Spleen (tissue), 11 donors: ENCODE measurements at regions not wholly inside any gene's neighbourhood (a gene's known extent, or its start where the extent isn't known, plus 50 kb on each side); places are given as distances from the start of the nearest gene placed in this dataset.

Experiments
- DNase-seq: peaks from one replicate; pipeline ENCODE4 v3.0.0-alpha.2; 2020
- H3K27ac ChIP-seq, 8 donors: fragments of 200-600 bp; sonication (generic) in 7 of 8; 1 replicate in 4 of 8; 2 replicates in 4 of 8; pipeline versions ENCODE4 v1.5.0 to v1.8.0; 2016 to 2021; ENCODE audit warnings: inconsistent platforms in 4 of 8, mild to moderate bottlenecking in 4 of 8, moderate library complexity in 1 of 8
- H3K27me3 ChIP-seq, 7 donors: fragments of 200-600 bp; sonication (generic) in 6 of 7; replicated peaks in 1 of 7; 1 replicate in 4 of 7; 2 replicates in 3 of 7; pipeline versions ENCODE4 v1.5.0 to v1.8.0; 2016 to 2021; ENCODE audit warnings: inconsistent platforms in 3 of 7, mild to moderate bottlenecking in 1 of 7
- H3K36me3 ChIP-seq, 6 donors: fragments of 200-600 bp; sonication (generic) in 5 of 6; 1 replicate in 4 of 6; 2 replicates in 2 of 6; pipeline versions ENCODE4 v1.5.0 to v1.8.0; 2016 to 2021; ENCODE audit warnings: inconsistent platforms in 2 of 6
- H3K4me1 ChIP-seq, 6 donors: fragments of 200-600 bp; sonication (generic) in 5 of 6; 1 replicate in 3 of 6; 2 replicates in 3 of 6; pipeline versions ENCODE4 v1.5.0 to v1.8.0; 2016 to 2021; ENCODE audit warnings: inconsistent platforms in 3 of 6
- H3K4me3 ChIP-seq, 8 donors: fragments of 200-600 bp; sonication (generic) in 7 of 8; 1 replicate in 4 of 8; 2 replicates in 4 of 8; pipeline versions ENCODE4 v1.5.0 to v1.8.0; 2016 to 2021; ENCODE audit warnings: inconsistent platforms in 4 of 8, mild to moderate bottlenecking in 4 of 8, moderate library complexity in 2 of 8
- H3K9me3 ChIP-seq, 8 donors: fragments of 200-600 bp; sonication (generic) in 7 of 8; 1 replicate in 4 of 8; 2 replicates in 4 of 8; pipeline versions ENCODE4 v1.5.0 to v1.8.0; 2016 to 2021; ENCODE audit warnings: inconsistent platforms in 4 of 8
- CTCF ChIP-seq, 11 experiments: fragments of 200-600 bp in 7 of 11; fragments of 450-650 bp in 4 of 11; sonication (generic) in 4 of 11; IDR thresholded peaks in 8 of 11; conservative IDR thresholded peaks in 3 of 11; 1 replicate in 7 of 11; 2 replicates in 4 of 11; pipeline versions ENCODE4 v1.4.0 to v1.8.0; 2016 to 2021; ENCODE audit warnings: antibody characterized with exemption in 11 of 11, inconsistent platforms in 4 of 11, mild to moderate bottlenecking in 1 of 11
- POLR2A ChIP-seq, 3 donors: fragments of 450-650 bp; IDR thresholded peaks; one replicate each; pipeline ENCODE4 v1.5.1; 2017; ENCODE audit warnings: antibody characterized with exemption in 3 of 3, mild to moderate bottlenecking in 1 of 3
- POLR2AphosphoS5 ChIP-seq, 3 donors: sonication (generic); formaldehyde crosslinking; IDR thresholded peaks; one replicate each; pipeline ENCODE4 v1.5.1; 2017; ENCODE audit warnings: antibody characterized with exemption in 3 of 3
- WGBS, 5 donors: extraction: QIAGEN DNeasy Blood & Tissue Kit in 3 of 5; methylation state at CpG; one replicate each; pipeline versions ENCODE4 v1.1.5 to v1.1.7; 2013 to 2018; 5-methylcytosine and 5-hydroxymethylcytosine counted together
- intact Hi-C: fragments of 100-400 bp; cut with DNase I; formaldehyde crosslinking; loops from one replicate; pipeline ENCODE4 v1.15.0; 2023; ENCODE audit warnings: low total_unique reads
- donor health status: healthy with polysubstance abuse.
- donor health status: DM: no; HTN: no; CAD: no; lungs with moderate emphysema.
- donor health status: DM: no; HTN: no; CAD: no.
- donor health status: Bipolar disorder and iron deficiency.
- donor health status: healthy.
- donor health status: DM: no; HTN: no; CAD: no.
- donor health status: DM: yes; HTN: yes; CAD: no.

- intact Hi-C loops: no loop called here
- Histone ChIP-seq H3K4me1 (no peaks in the 10 kb centered on the region), H3K27ac (no peak overlapping the region), H3K4me3 (no peak overlapping the region), H3K9me3 (no peaks in the 10 kb centered on the region), H3K36me3 (no peaks in the 10 kb centered on the region), H3K27me3 (peaks cover 0 to 5% (median 0%) of the 10 kb centered on the region in 7 donors)
- no peak for DNase-seq
- TF ChIP-seq CTCF (IDR thresholded peaks at IDR 0.05 in 8 of 11, conservative IDR thresholded peaks at IDR 0.05 in 3 of 11) (no peak), POLR2A (IDR thresholded peaks at IDR 0.05) (no peak), POLR2AphosphoS5 (IDR thresholded peaks at IDR 0.05) (no peak)
- 53 to 75% (median 61%) methylated on average over 3 of the region's 3 CpGs for WGBS, 5 donors
Measured at GRCh38 chr14:106038263-106038662, 511.9 kb downstream of the TMEM121 start.

- intact Hi-C loops: no loop called here
- TF ChIP-seq POLR2AphosphoS5 (IDR thresholded peaks at IDR 0.05) (no peak), CTCF (IDR thresholded peaks at IDR 0.05 in 8 of 11, conservative IDR thresholded peaks at IDR 0.05 in 3 of 11) (peak in 6 of 11 experiments; percentile 10 to 50 (median 36))
- Histone ChIP-seq H3K9me3 (no peaks in the 10 kb centered on the region), H3K27ac (no peak overlapping the region), H3K36me3 (no peaks in the 10 kb centered on the region), H3K4me3 (no peak overlapping the region), H3K4me1 (no peaks in the 10 kb centered on the region), H3K27me3 (peaks cover 0 to 5% (median 0%) of the 10 kb centered on the region in 7 donors)
- no peak for DNase-seq
- WGBS, 5 donors: 25 to 81% (median 38%) methylated on average over 4 of the region's 4 CpGs
Measured at GRCh38 chr14:106039400-106039799, 513.0 kb downstream of the TMEM121 start.

- no peak for DNase-seq
- no peaks in the 10 kb centered on the region for H3K27me3 ChIP-seq
- H3K4me3 ChIP-seq: no peak overlapping the region
- no peaks in the 10 kb centered on the region for H3K9me3 ChIP-seq
- 54 to 67% (median 60%) methylated on average over 4 of the region's 4 CpGs for WGBS, 5 donors
- H3K4me1 ChIP-seq: peaks cover 0 to 4% (median 0%) of the 10 kb centered on the region in 6 donors
- intact Hi-C loops: no loop called here
- TF ChIP-seq POLR2AphosphoS5 (IDR thresholded peaks at IDR 0.05) (no peak), POLR2A (IDR thresholded peaks at IDR 0.05) (no peak), CTCF (IDR thresholded peaks at IDR 0.05 in 8 of 11, conservative IDR thresholded peaks at IDR 0.05 in 3 of 11) (no peak)
- no peak overlapping the region for H3K27ac ChIP-seq
- no peaks in the 10 kb centered on the region for H3K36me3 ChIP-seq
Measured at GRCh38 chr14:106044515-106044914, 518.1 kb downstream of the TMEM121 start.

GRCh38 chr14:106044949-106045596 is 518.7 kb downstream of the TMEM121 start:
- no peaks in the 10 kb centered on the region for H3K9me3 ChIP-seq
- peak; percentile 85 for DNase-seq
- H3K4me1 ChIP-seq: peaks cover 0 to 4% (median 0%) of the 10 kb centered on the region in 6 donors
- no peaks in the 10 kb centered on the region for H3K27me3 ChIP-seq
- intact Hi-C loops: no loop called here
- H3K4me3 ChIP-seq: no peak overlapping the region
- TF ChIP-seq CTCF (IDR thresholded peaks at IDR 0.05 in 8 of 11, conservative IDR thresholded peaks at IDR 0.05 in 3 of 11) (peak in 10 of 11 experiments; percentile 28 to 73 (median 60)), POLR2A (IDR thresholded peaks at IDR 0.05) (no peak), POLR2AphosphoS5 (IDR thresholded peaks at IDR 0.05) (no peak)
- WGBS, 5 donors: 51 to 61% (median 56%) methylated on average over 8 to 9 of the region's 9 CpGs
- no peak overlapping the region for H3K27ac ChIP-seq
- no peaks in the 10 kb centered on the region for H3K36me3 ChIP-seq
